Osteocyte (in vitro differentiated cells): ENCODE measurements at regions not wholly inside any gene's neighbourhood (a gene's known extent, or its start where the extent isn't known, plus 50 kb on each side); places are given as distances from the start of the nearest gene placed in this dataset.

Source experiments
- DNase-seq: peaks from one replicate; pipeline ENCODE4 v3.0.0; 2021; ENCODE audit warnings: mixed read lengths; ENCODE audit not compliant: unreplicated experiment; ENCODE audit errors: extremely low spot score
- H3K27ac Mint-ChIP-seq: one replicate; pipeline ENCODE4 v1.8.0; 2021; ENCODE audit warnings: mild to moderate bottlenecking, mixed read lengths; ENCODE audit not compliant: unreplicated experiment
- H3K27me3 Mint-ChIP-seq: one replicate; pipeline ENCODE4 v1.8.0; 2021; ENCODE audit warnings: mixed read lengths; ENCODE audit not compliant: unreplicated experiment
- H3K36me3 Mint-ChIP-seq: one replicate; pipeline ENCODE4 v1.8.0; 2021; ENCODE audit warnings: mixed read lengths; ENCODE audit not compliant: unreplicated experiment
- H3K4me1 Mint-ChIP-seq: one replicate; pipeline ENCODE4 v1.8.0; 2021; ENCODE audit warnings: mixed read lengths; ENCODE audit not compliant: unreplicated experiment
- H3K4me3 Mint-ChIP-seq: one replicate; pipeline ENCODE4 v1.8.0; 2021; ENCODE audit warnings: mild to moderate bottlenecking, moderate library complexity, mixed read lengths; ENCODE audit not compliant: unreplicated experiment
- H3K9me3 Mint-ChIP-seq: one replicate; pipeline ENCODE4 v1.8.0; 2021; ENCODE audit warnings: mixed read lengths; ENCODE audit not compliant: unreplicated experiment
- CTCF ChIP-seq: fragments of 200-600 bp; sonication (generic); IDR thresholded peaks from 2 replicates; pipeline ENCODE4 v1.5.0; 2021; ENCODE audit warnings: antibody characterized with exemption, mild to moderate bottlenecking, moderate library complexity

DNA sequence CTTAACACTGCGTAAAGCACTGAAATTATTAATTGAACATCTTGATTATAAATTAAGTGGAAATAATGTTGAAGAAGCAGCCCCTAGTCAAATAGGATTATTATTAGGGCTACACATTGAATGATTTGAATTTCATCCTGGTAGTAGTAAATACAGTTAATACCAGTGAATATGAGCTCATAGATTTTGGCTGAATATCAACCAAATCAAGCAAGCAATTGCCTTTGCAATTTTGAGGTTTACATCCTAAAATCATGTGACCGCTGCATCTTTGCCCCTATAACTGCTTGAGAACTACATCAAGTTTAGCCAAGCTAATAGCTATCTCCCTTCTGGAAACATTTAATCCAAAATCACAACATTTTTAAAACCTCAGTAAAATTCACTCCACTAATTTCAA, 801.2 kb upstream of the PIK3C3 start:
- Mint-ChIP-seq H3K4me3 (no peak overlapping the region), H3K9me3 (no peaks in the 10 kb centered on the region), H3K4me1 (no peaks in the 10 kb centered on the region), H3K27me3 (no peaks in the 10 kb centered on the region), H3K36me3 (no peaks in the 10 kb centered on the region), H3K27ac (no peak overlapping the region)
- TF ChIP-seq CTCF: no peak
- no peak for DNase-seq

GRCh38 chr18:41150316-41150715, 804.7 kb upstream of the PIK3C3 start:
- H3K4me3 Mint-ChIP-seq: no peak overlapping the region
- no peaks in the 10 kb centered on the region for H3K36me3 Mint-ChIP-seq
- no peaks in the 10 kb centered on the region for H3K27me3 Mint-ChIP-seq
- no peak for DNase-seq
- no peaks in the 10 kb centered on the region for H3K9me3 Mint-ChIP-seq
- H3K27ac Mint-ChIP-seq: no peak overlapping the region
- no peak for TF ChIP-seq CTCF
- H3K4me1 Mint-ChIP-seq: peaks cover 10% of the 10 kb centered on the region

- DNase-seq: no peak
- Mint-ChIP-seq H3K9me3 (no peaks in the 10 kb centered on the region), H3K27ac (peak overlapping the region; percentile 52), H3K4me1 (peaks cover 21% of the 10 kb centered on the region), H3K36me3 (no peaks in the 10 kb centered on the region), H3K27me3 (no peaks in the 10 kb centered on the region), H3K4me3 (no peak overlapping the region)
- TF ChIP-seq CTCF: no peak
These were observed 808.7 kb upstream of the PIK3C3 start for GRCh38 chr18:41146301-41146700.

DNA sequence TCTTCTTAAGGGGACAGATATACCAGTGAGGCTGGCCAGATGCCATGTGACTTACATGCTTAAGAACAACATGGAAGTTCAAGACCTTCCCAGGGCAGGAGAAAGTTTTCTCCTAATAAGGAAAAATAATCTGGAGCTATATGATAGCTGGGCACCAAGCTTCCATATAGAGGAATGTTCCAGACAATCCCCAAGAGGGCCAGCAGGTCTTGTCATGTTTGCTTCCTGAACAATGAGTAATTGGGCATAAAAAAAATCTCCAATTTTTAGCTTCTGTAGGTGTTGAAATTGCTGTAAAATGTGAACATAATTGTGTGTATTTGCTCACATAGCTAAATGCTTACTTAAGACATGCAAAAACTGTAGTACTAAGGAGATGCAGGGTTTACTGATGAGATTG, 809.5 kb upstream of the PIK3C3 start:
- Mint-ChIP-seq H3K36me3 (no peaks in the 10 kb centered on the region), H3K9me3 (no peaks in the 10 kb centered on the region), H3K27me3 (no peaks in the 10 kb centered on the region), H3K4me1 (peaks cover 21% of the 10 kb centered on the region), H3K4me3 (no peak overlapping the region), H3K27ac (no peak overlapping the region)
- TF ChIP-seq CTCF: no peak
- DNase-seq: no peak

DNA sequence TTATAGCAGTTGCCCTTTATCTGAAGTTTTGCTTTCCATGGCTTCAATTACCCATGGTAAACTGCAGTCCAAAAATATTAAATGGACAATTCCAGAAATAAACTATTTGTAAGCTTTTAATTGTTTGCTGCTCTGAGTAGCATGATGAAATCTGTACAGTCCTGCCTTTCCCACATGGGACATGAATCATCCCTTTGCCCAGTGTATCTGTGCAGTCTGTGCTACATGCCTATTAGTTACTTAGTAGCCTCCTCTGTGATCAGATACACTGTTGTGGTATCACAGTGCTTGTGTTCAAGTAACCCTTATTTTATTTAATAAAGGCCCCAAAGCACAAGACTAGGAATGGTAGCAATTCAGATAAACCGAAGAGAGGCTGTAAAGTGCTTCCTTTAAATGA, 810.6 kb upstream of the PIK3C3 start:
- Mint-ChIP-seq H3K4me1 (peaks cover 21% of the 10 kb centered on the region), H3K9me3 (no peaks in the 10 kb centered on the region), H3K27ac (no peak overlapping the region), H3K27me3 (no peaks in the 10 kb centered on the region), H3K36me3 (no peaks in the 10 kb centered on the region), H3K4me3 (no peak overlapping the region)
- no peak for DNase-seq
- no peak for TF ChIP-seq CTCF
